Ovary (tissue), 1 donor: ENCODE measurements at regions not wholly inside any gene's neighbourhood (a gene's known extent, or its start where the extent isn't known, plus 50 kb on each side); places are given as distances from the start of the nearest gene placed in this dataset.

Experiments
- EP300 ChIP-seq: sonication (generic); formaldehyde crosslinking; IDR thresholded peaks from one replicate; pipeline ENCODE4 v1.6.1; 2017; ENCODE audit warnings: antibody characterized with exemption
- POLR2A ChIP-seq: fragments of 450-650 bp; IDR thresholded peaks from one replicate; pipeline ENCODE4 v1.6.1; 2017; ENCODE audit warnings: antibody characterized with exemption, mild to moderate bottlenecking, moderate library complexity

GRCh38 chr3:152720951-152721718 lies 113.8 kb upstream of the P2RY1 start:
- TF ChIP-seq POLR2A (no peak), EP300 (no peak)
